SK-N-SH (cell line): ENCODE measurements at regions not wholly inside any gene's neighbourhood (a gene's known extent, or its start where the extent isn't known, plus 50 kb on each side); places are given as distances from the start of the nearest gene placed in this dataset.

Experiments used
- CTCF ChIA-PET: fragments of 300-600, 350-600 bp; formaldehyde crosslinking; extraction: SDS; loops from one replicate; lab custom pipeline; 2021; lab: Yijun Ruan, JAX
- POLR2A ChIA-PET: fragments of 350-600 bp; sonication (Branson Sonifier 250); formaldehyde crosslinking; extraction: SDS; loops from one replicate; lab custom pipeline; 2020; ENCODE audit warnings: antibody characterized with exemption, inconsistent platforms; lab: Yijun Ruan, JAX
- DNase-seq: peaks from one replicate; pipeline ENCODE4 v3.0.0; 2012
- H2AFZ ChIP-seq: fragments of 200-600 bp; sonication (generic); 2 replicates; pipeline ENCODE4 v1.8.1; 2016; ENCODE audit warnings: antibody characterized with exemption, mild to moderate bottlenecking, low read depth
- H3F3A ChIP-seq: fragments of 200-600 bp; sonication (generic); replicated peaks from 2 replicates; pipeline ENCODE3; 2016; ENCODE audit warnings: antibody characterized with exemption, mild to moderate bottlenecking; ENCODE audit not compliant: insufficient read depth
- H3K27ac ChIP-seq, 2 experiments: fragments of 200-500 bp in 1 of 2; fragments of 200-600 bp in 1 of 2; sonication (Bioruptor generic) in 1 of 2; sonication (generic), shearing (Covaris generic) in 1 of 2; 2 replicates each; pipeline versions ENCODE4 v1.5.1 to v1.6.1; 2014 to 2016; ENCODE audit warnings: low read depth in 2 of 2, inconsistent platforms in 1 of 2, low read length in 1 of 2, mild to moderate bottlenecking in 1 of 2, mixed read lengths in 1 of 2
- H3K27me3 ChIP-seq: fragments of 200-600 bp; sonication (generic), shearing (Covaris generic); 2 replicates; pipeline ENCODE4 v1.6.1; 2016; ENCODE audit warnings: mixed run types; ENCODE audit not compliant: insufficient read depth
- H3K36me3 ChIP-seq, 2 experiments: fragments of 200-500 bp in 1 of 2; fragments of 200-600 bp in 1 of 2; sonication (Bioruptor generic) in 1 of 2; sonication (generic) in 1 of 2; replicated peaks in 1 of 2; 2 replicates each; pipeline versions ENCODE3 to v1.5.1; 2014 to 2016; ENCODE audit warnings: low read length in 1 of 2, mild to moderate bottlenecking in 1 of 2; ENCODE audit not compliant: insufficient read depth in 2 of 2, control insufficient read depth in 1 of 2
- H3K4me1 ChIP-seq, 2 experiments: fragments of 200-500 bp in 1 of 2; fragments of 200-600 bp in 1 of 2; sonication (Bioruptor generic) in 1 of 2; sonication (generic), shearing (Covaris generic) in 1 of 2; 2 replicates each; pipeline versions ENCODE4 v1.5.1 to v1.6.1; 2014 to 2016; ENCODE audit warnings: low read depth in 1 of 2, low read length in 1 of 2, mixed run types in 1 of 2; ENCODE audit not compliant: insufficient read depth in 2 of 2, control insufficient read depth in 1 of 2
- H3K4me2 ChIP-seq: fragments of 200-600 bp; sonication (generic), shearing (Covaris generic); 2 replicates; pipeline ENCODE4 v1.6.1; 2017; ENCODE audit warnings: mixed run types
- H3K4me3 ChIP-seq, 2 experiments: fragments of 200-500 bp in 1 of 2; fragments of 200-600 bp in 1 of 2; sonication (Bioruptor generic) in 1 of 2; sonication (generic), shearing (Covaris generic) in 1 of 2; 2 replicates each; pipeline versions ENCODE4 v1.5.1 to v1.8.1; 2014 to 2016; ENCODE audit warnings: low read depth in 2 of 2, inconsistent platforms in 1 of 2, low read length in 1 of 2, mild to moderate bottlenecking in 1 of 2, mixed read lengths in 1 of 2, moderate library complexity in 1 of 2
- H3K79me2 ChIP-seq: fragments of 200-600 bp; sonication (generic); 2 replicates; pipeline ENCODE4 v1.8.1; 2017; ENCODE audit warnings: mild to moderate bottlenecking; ENCODE audit not compliant: insufficient read depth
- H3K9ac ChIP-seq: fragments of 200-600 bp; sonication (generic); 2 replicates; pipeline ENCODE4 v1.6.1; 2017; ENCODE audit warnings: mixed run types
- H3K9me2 ChIP-seq: fragments of 200-600 bp; sonication (generic); 2 replicates; pipeline ENCODE4 v1.6.1; 2017; ENCODE audit warnings: mixed run types
- H3K9me3 ChIP-seq: fragments of 200-600 bp; sonication (generic); 2 replicates; pipeline ENCODE4 v1.6.1; 2017; ENCODE audit warnings: mixed run types, mild to moderate bottlenecking, moderate library complexity
- H4K20me1 ChIP-seq: fragments of 200-600 bp; sonication (generic); 2 replicates; pipeline ENCODE4 v1.6.1; 2017; ENCODE audit warnings: mild to moderate bottlenecking, mixed run types; ENCODE audit not compliant: insufficient read depth
- CHD2 ChIP-seq: fragments of 150-350 bp; IDR thresholded peaks from 2 replicates; pipeline ENCODE4 v1.6.1; 2018; ENCODE audit warnings: low read length; ENCODE audit not compliant: partially characterized antibody
- EZH2phosphoT487 ChIP-seq: fragments of 200-600 bp; sonication (generic); IDR thresholded peaks from 2 replicates; pipeline ENCODE4 v1.6.1; 2017; ENCODE audit warnings: low read depth, mixed run types, mild to moderate bottlenecking, antibody characterized with exemption, moderate library complexity, borderline replicate concordance
- FOXJ3 ChIP-seq: sonication (generic); formaldehyde crosslinking; IDR thresholded peaks from 2 replicates; pipeline ENCODE4 v1.5.1; 2020; ENCODE audit warnings: mild to moderate bottlenecking, missing genetic modification reagents
- IRF3 ChIP-seq: fragments of 150-350 bp; IDR thresholded peaks from 2 replicates; pipeline ENCODE4 v1.6.1; 2016; ENCODE audit warnings: mild to moderate bottlenecking, low read depth, low read length
- JUND ChIP-seq: IDR thresholded peaks from 2 replicates; pipeline ENCODE4 v1.4.0; 2012
- MAX ChIP-seq: IDR thresholded peaks from 2 replicates; pipeline ENCODE4 v1.4.0; 2012; ENCODE audit warnings: low read depth
- NFIC ChIP-seq: IDR thresholded peaks from 2 replicates; pipeline ENCODE4 v1.4.0; 2012; ENCODE audit warnings: borderline replicate concordance
- NRF1 ChIP-seq: IDR thresholded peaks from 2 replicates; pipeline ENCODE4 v1.6.1; 2012; ENCODE audit warnings: low read depth, mild to moderate bottlenecking, low read length
- PBX3 ChIP-seq: IDR thresholded peaks from 2 replicates; pipeline ENCODE4; 2012
- POLR2AphosphoS5 ChIP-seq: IDR thresholded peaks from 2 replicates; pipeline ENCODE4 v1.6.1; 2012; ENCODE audit warnings: low read depth, low read length
- TAF1 ChIP-seq: IDR thresholded peaks from 2 replicates; pipeline ENCODE4 v1.6.1; 2012; ENCODE audit warnings: low read depth, mild to moderate bottlenecking, low read length, moderate library complexity, borderline replicate concordance
- TCF12 ChIP-seq: IDR thresholded peaks from 2 replicates; pipeline ENCODE4 v1.4.0; 2012
- USF1 ChIP-seq: IDR thresholded peaks from 2 replicates; pipeline ENCODE4 v1.4.0; 2012; ENCODE audit warnings: low read depth, borderline replicate concordance
- WGBS: methylation state at CpG from one replicate; pipeline ENCODE4 v1.1.6; 2017; ENCODE audit warnings: low lambda C conversion rate; 5-methylcytosine and 5-hydroxymethylcytosine counted together

- Histone ChIP-seq H3F3A (no peaks in the 10 kb centered on the region), H2AFZ (no peak overlapping the region), H3K9ac (no peak overlapping the region), H3K27ac (no peak overlapping the region), H3K27me3 (no peaks in the 10 kb centered on the region), H3K9me3 (no peaks in the 10 kb centered on the region), H3K79me2 (no peaks in the 10 kb centered on the region), H3K4me3 (no peak overlapping the region), H3K4me1 (no peaks in the 10 kb centered on the region), H3K36me3 (no peaks in the 10 kb centered on the region), H3K9me2 (no peaks in the 10 kb centered on the region), H3K4me2 (no peak overlapping the region), H4K20me1 (no peaks in the 10 kb centered on the region)
- TF ChIP-seq FOXJ3 (CRISPR knock-in tag), result no peak
- no peak for TF ChIP-seq PBX3
- no peak for TF ChIP-seq TAF1
- no peak for TF ChIP-seq JUND
- no peak for TF ChIP-seq MAX
- no peak for TF ChIP-seq EZH2phosphoT487
- no peak for TF ChIP-seq POLR2AphosphoS5
- no peak for TF ChIP-seq IRF3
- no peak for TF ChIP-seq CHD2
- TF ChIP-seq USF1, result no peak
- TF ChIP-seq NRF1, result no peak
- TF ChIP-seq TCF12, result no peak
- DNase-seq, result no peak
- ChIA-PET CTCF (no interaction called here), POLR2A (no interaction called here)
- WGBS, result 25% methylated on average over 2 of the region's 2 CpGs
Observed at GRCh38 chr20:54766483-54766882, 291.1 kb downstream of the DOK5 start.

- no peak overlapping the region for H3K4me3 ChIP-seq
- H3K4me2 ChIP-seq, result no peak overlapping the region
- DNase-seq, result no peak
- WGBS, result 30% methylated on average over 1 of the region's 1 CpG
- ChIA-PET POLR2A (no interaction called here), CTCF (no interaction called here)
- H3K9me3 ChIP-seq, result no peaks in the 10 kb centered on the region
- no peaks in the 10 kb centered on the region for H3K79me2 ChIP-seq
- no peak overlapping the region for H2AFZ ChIP-seq
- no peak overlapping the region for H3K27ac ChIP-seq
- H3K4me1 ChIP-seq, result no peaks in the 10 kb centered on the region
- H4K20me1 ChIP-seq, result no peaks in the 10 kb centered on the region
- no peaks in the 10 kb centered on the region for H3K36me3 ChIP-seq
- no peaks in the 10 kb centered on the region for H3F3A ChIP-seq
- no peaks in the 10 kb centered on the region for H3K27me3 ChIP-seq
- H3K9ac ChIP-seq, result no peak overlapping the region
- no peaks in the 10 kb centered on the region for H3K9me2 ChIP-seq
- TF ChIP-seq NFIC, result no peak
- TF ChIP-seq IRF3, result no peak
Observed at GRCh38 chr20:54763366-54763765, 288.0 kb downstream of the DOK5 start.
